SK-N-SH (cell line): ENCODE measurements at regions not wholly inside any gene's neighbourhood (a gene's known extent, or its start where the extent isn't known, plus 50 kb on each side); places are given as distances from the start of the nearest gene placed in this dataset.
A peak's percentile ranks its signal among the peaks of the same experiment; 100 is the strongest.

Experiments used
- CTCF ChIA-PET: fragments of 300-600, 350-600 bp; formaldehyde crosslinking; extraction: SDS; loops from one replicate; lab custom pipeline; 2021; lab: Yijun Ruan, JAX
- POLR2A ChIA-PET: fragments of 350-600 bp; sonication (Branson Sonifier 250); formaldehyde crosslinking; extraction: SDS; loops from one replicate; lab custom pipeline; 2020; ENCODE audit warnings: antibody characterized with exemption, inconsistent platforms; lab: Yijun Ruan, JAX
- DNase-seq: peaks from one replicate; pipeline ENCODE4 v3.0.0; 2012
- H2AFZ ChIP-seq: fragments of 200-600 bp; sonication (generic); 2 replicates; pipeline ENCODE4 v1.8.1; 2016; ENCODE audit warnings: antibody characterized with exemption, mild to moderate bottlenecking, low read depth
- H3F3A ChIP-seq: fragments of 200-600 bp; sonication (generic); replicated peaks from 2 replicates; pipeline ENCODE3; 2016; ENCODE audit warnings: antibody characterized with exemption, mild to moderate bottlenecking; ENCODE audit not compliant: insufficient read depth
- H3K27ac ChIP-seq, 2 experiments: fragments of 200-500 bp in 1 of 2; fragments of 200-600 bp in 1 of 2; sonication (Bioruptor generic) in 1 of 2; sonication (generic), shearing (Covaris generic) in 1 of 2; 2 replicates each; pipeline versions ENCODE4 v1.5.1 to v1.6.1; 2014 to 2016; ENCODE audit warnings: low read depth in 2 of 2, inconsistent platforms in 1 of 2, low read length in 1 of 2, mild to moderate bottlenecking in 1 of 2, mixed read lengths in 1 of 2
- H3K27me3 ChIP-seq: fragments of 200-600 bp; sonication (generic), shearing (Covaris generic); 2 replicates; pipeline ENCODE4 v1.6.1; 2016; ENCODE audit warnings: mixed run types; ENCODE audit not compliant: insufficient read depth
- H3K36me3 ChIP-seq, 2 experiments: fragments of 200-500 bp in 1 of 2; fragments of 200-600 bp in 1 of 2; sonication (Bioruptor generic) in 1 of 2; sonication (generic) in 1 of 2; replicated peaks in 1 of 2; 2 replicates each; pipeline versions ENCODE3 to v1.5.1; 2014 to 2016; ENCODE audit warnings: low read length in 1 of 2, mild to moderate bottlenecking in 1 of 2; ENCODE audit not compliant: insufficient read depth in 2 of 2, control insufficient read depth in 1 of 2
- H3K4me1 ChIP-seq, 2 experiments: fragments of 200-500 bp in 1 of 2; fragments of 200-600 bp in 1 of 2; sonication (Bioruptor generic) in 1 of 2; sonication (generic), shearing (Covaris generic) in 1 of 2; 2 replicates each; pipeline versions ENCODE4 v1.5.1 to v1.6.1; 2014 to 2016; ENCODE audit warnings: low read depth in 1 of 2, low read length in 1 of 2, mixed run types in 1 of 2; ENCODE audit not compliant: insufficient read depth in 2 of 2, control insufficient read depth in 1 of 2
- H3K4me2 ChIP-seq: fragments of 200-600 bp; sonication (generic), shearing (Covaris generic); 2 replicates; pipeline ENCODE4 v1.6.1; 2017; ENCODE audit warnings: mixed run types
- H3K4me3 ChIP-seq, 2 experiments: fragments of 200-500 bp in 1 of 2; fragments of 200-600 bp in 1 of 2; sonication (Bioruptor generic) in 1 of 2; sonication (generic), shearing (Covaris generic) in 1 of 2; 2 replicates each; pipeline versions ENCODE4 v1.5.1 to v1.8.1; 2014 to 2016; ENCODE audit warnings: low read depth in 2 of 2, inconsistent platforms in 1 of 2, low read length in 1 of 2, mild to moderate bottlenecking in 1 of 2, mixed read lengths in 1 of 2, moderate library complexity in 1 of 2
- H3K79me2 ChIP-seq: fragments of 200-600 bp; sonication (generic); 2 replicates; pipeline ENCODE4 v1.8.1; 2017; ENCODE audit warnings: mild to moderate bottlenecking; ENCODE audit not compliant: insufficient read depth
- H3K9ac ChIP-seq: fragments of 200-600 bp; sonication (generic); 2 replicates; pipeline ENCODE4 v1.6.1; 2017; ENCODE audit warnings: mixed run types
- H3K9me2 ChIP-seq: fragments of 200-600 bp; sonication (generic); 2 replicates; pipeline ENCODE4 v1.6.1; 2017; ENCODE audit warnings: mixed run types
- H3K9me3 ChIP-seq: fragments of 200-600 bp; sonication (generic); 2 replicates; pipeline ENCODE4 v1.6.1; 2017; ENCODE audit warnings: mixed run types, mild to moderate bottlenecking, moderate library complexity
- H4K20me1 ChIP-seq: fragments of 200-600 bp; sonication (generic); 2 replicates; pipeline ENCODE4 v1.6.1; 2017; ENCODE audit warnings: mild to moderate bottlenecking, mixed run types; ENCODE audit not compliant: insufficient read depth
- CHD2 ChIP-seq: fragments of 150-350 bp; IDR thresholded peaks from 2 replicates; pipeline ENCODE4 v1.6.1; 2018; ENCODE audit warnings: low read length; ENCODE audit not compliant: partially characterized antibody
- CTCF ChIP-seq: fragments of 200-600 bp; sonication (generic); IDR thresholded peaks from 2 replicates; pipeline ENCODE4 v1.6.1; 2017; ENCODE audit warnings: antibody characterized with exemption, mild to moderate bottlenecking, moderate library complexity
- EP300 ChIP-seq, 2 experiments: IDR thresholded peaks; 2 replicates each; pipeline versions ENCODE4 v1.4.0 to v1.6.1; 2012; ENCODE audit warnings: borderline replicate concordance in 1 of 2, low read depth in 1 of 2, low read length in 1 of 2
- EZH2phosphoT487 ChIP-seq: fragments of 200-600 bp; sonication (generic); IDR thresholded peaks from 2 replicates; pipeline ENCODE4 v1.6.1; 2017; ENCODE audit warnings: low read depth, mixed run types, mild to moderate bottlenecking, antibody characterized with exemption, moderate library complexity, borderline replicate concordance
- FOSL2 ChIP-seq: IDR thresholded peaks from 2 replicates; pipeline ENCODE4 v1.4.0; 2012; ENCODE audit warnings: low read depth, mild to moderate bottlenecking, moderate library complexity, borderline replicate concordance
- FOXJ3 ChIP-seq: sonication (generic); formaldehyde crosslinking; IDR thresholded peaks from 2 replicates; pipeline ENCODE4 v1.5.1; 2020; ENCODE audit warnings: mild to moderate bottlenecking, missing genetic modification reagents
- IRF3 ChIP-seq: fragments of 150-350 bp; IDR thresholded peaks from 2 replicates; pipeline ENCODE4 v1.6.1; 2016; ENCODE audit warnings: mild to moderate bottlenecking, low read depth, low read length
- MEF2A ChIP-seq: IDR thresholded peaks from 2 replicates; pipeline ENCODE4 v1.4.0; 2012; ENCODE audit warnings: low read depth, borderline replicate concordance
- RAD21 ChIP-seq: IDR thresholded peaks from 2 replicates; pipeline ENCODE4 v1.6.1; 2012; ENCODE audit warnings: mild to moderate bottlenecking, low read length
- TEAD4 ChIP-seq: IDR thresholded peaks from 2 replicates; pipeline ENCODE4 v1.4.0; 2012; ENCODE audit warnings: mild to moderate bottlenecking, borderline replicate concordance; ENCODE audit not compliant: insufficient read depth
- USF2 ChIP-seq: fragments of 150-350 bp; IDR thresholded peaks from 2 replicates; pipeline ENCODE4 v1.6.1; 2017; ENCODE audit warnings: antibody characterized with exemption, low read length, low read depth, borderline replicate concordance
- YY1 ChIP-seq: IDR thresholded peaks from 2 replicates; pipeline ENCODE4 v1.4.0; 2012; ENCODE audit warnings: low read depth, mild to moderate bottlenecking
- WGBS: methylation state at CpG from one replicate; pipeline ENCODE4 v1.1.6; 2017; ENCODE audit warnings: low lambda C conversion rate; 5-methylcytosine and 5-hydroxymethylcytosine counted together

GRCh38 chr1:239819096-239819495 lies 272.6 kb upstream of the FMN2 start:
- H3K9me3 ChIP-seq: no peaks in the 10 kb centered on the region
- no peaks in the 10 kb centered on the region for H4K20me1 ChIP-seq
- WGBS: 76% methylated on average over 6 of the region's 6 CpGs
- CTCF ChIA-PET: interaction anchor here (0.6 to 1.9 kb wide), 6 partner anchors 10 to 1955 kb away, joined by 3 to 6 read pairs (median 4); no protein-coding TSS in a partner anchor
- no peaks in the 10 kb centered on the region for H3K9me2 ChIP-seq
- H3K4me1 ChIP-seq: peaks cover 13 to 22% of the 10 kb centered on the region in 2 experiments; a peak in 3 of 4 replicates
- no peak overlapping the region for H3K4me2 ChIP-seq
- no peaks in the 10 kb centered on the region for H3K27me3 ChIP-seq
- H3K79me2 ChIP-seq: no peaks in the 10 kb centered on the region
- H3K36me3 ChIP-seq: no peaks in the 10 kb centered on the region
- H3F3A ChIP-seq: peaks cover 11% of the 10 kb centered on the region
- no peak for DNase-seq
- POLR2A ChIA-PET: no interaction called here
- H3K4me3 ChIP-seq: no peak overlapping the region
- H3K9ac ChIP-seq: no peak overlapping the region
- H2AFZ ChIP-seq: no peak overlapping the region
- no peak overlapping the region; a peak in 1 of 4 replicates for H3K27ac ChIP-seq
- TF ChIP-seq TEAD4 (no peak), EP300 (IDR thresholded peaks at IDR 0.05; ENCODE audit: borderline replicate concordance in 1 of 2, low read depth in 1 of 2, low read length in 1 of 2) (no peak), FOSL2 (no peak), IRF3 (no peak), RAD21 (peak; percentile 48), MEF2A (no peak), CTCF (peak; percentile 39)
- TF ChIP-seq, all 33 proteins: peak for 2

GRCh38 chr1:239819756-239820250 lies 271.9 kb upstream of the FMN2 start:
- H3K27me3 ChIP-seq: no peaks in the 10 kb centered on the region
- TF ChIP-seq FOXJ3 (no peak), FOSL2 (no peak), YY1 (no peak), EZH2phosphoT487 (no peak), USF2 (no peak), TEAD4 (no peak), EP300 (IDR thresholded peaks at IDR 0.05; ENCODE audit: borderline replicate concordance in 1 of 2, low read depth in 1 of 2, low read length in 1 of 2) (no peak), CHD2 (no peak)
- H3K36me3 ChIP-seq: no peaks in the 10 kb centered on the region
- no peaks in the 10 kb centered on the region for H3K9me2 ChIP-seq
- no peak overlapping the region for H3K4me3 ChIP-seq
- peaks cover 4% of the 10 kb centered on the region for H3F3A ChIP-seq
- ChIA-PET POLR2A (no interaction called here), CTCF (interaction anchor here (1.1 to 1.8 kb wide), 4 partner anchors 10 to 1956 kb away, joined by 3 to 6 read pairs (median 4); no protein-coding TSS in a partner anchor)
- H3K4me1 ChIP-seq: peaks cover 8 to 15% of the 10 kb centered on the region in 2 experiments; a peak in 3 of 4 replicates
- no peak for DNase-seq
- no peak overlapping the region; a peak in 1 of 4 replicates for H3K27ac ChIP-seq
- H3K4me2 ChIP-seq: no peak overlapping the region
- no peaks in the 10 kb centered on the region for H3K79me2 ChIP-seq
- H3K9me3 ChIP-seq: no peaks in the 10 kb centered on the region
- H3K9ac ChIP-seq: no peak overlapping the region
- H2AFZ ChIP-seq: no peak overlapping the region
- no peaks in the 10 kb centered on the region for H4K20me1 ChIP-seq
- 83% methylated on average over 7 of the region's 10 CpGs for WGBS
